ENCODE measurements at regions not wholly inside any gene's neighbourhood (a gene's known extent, or its start where the extent isn't known, plus 50 kb on each side); places are given as distances from the start of the nearest gene placed in this dataset.

GRCh38 chr6:14210663-14211561 lies 93.3 kb downstream of the CD83 start (continued):
- TF ChIP-seq NFE2L1 (CRISPR knock-in tag; IDR thresholded peaks at IDR 0.05) (no peak; the same call in 1 of the 2 replicates), MAX (CRISPR knock-in tag; IDR thresholded peaks at IDR 0.05) (no peak; the same call in none of the 2 replicates), ETV6 (CRISPR knock-in tag; IDR thresholded peaks at IDR 0.05) (no peak), NR2C2 (CRISPR knock-in tag; IDR thresholded peaks at IDR 0.05) (no peak), CDX4 (CRISPR knock-in tag; IDR thresholded peaks at IDR 0.05; ENCODE audit: borderline replicate concordance) (no peak), ELF4 (CRISPR knock-in tag; IDR thresholded peaks at IDR 0.05; ENCODE audit: low read depth) (no peak), HMGXB4 (CRISPR knock-in tag; IDR thresholded peaks at IDR 0.05) (no peak), GTF2I (CRISPR knock-in tag; conservative IDR thresholded peaks at IDR 0.05) (no peak), NR3C1 (CRISPR knock-in tag; conservative IDR thresholded peaks at IDR 0.05; ENCODE audit: low read depth) (peak; percentile 92; the same call in 1 of the 2 replicates), ATF1 (CRISPR knock-in tag; IDR thresholded peaks at IDR 0.05) (no peak), ZNF138 (CRISPR knock-in tag; conservative IDR thresholded peaks at IDR 0.05) (no peak), TCF7 (CRISPR knock-in tag; IDR thresholded peaks at IDR 0.05; ENCODE audit: low read depth) (no peak), MXD4 (CRISPR knock-in tag; IDR thresholded peaks at IDR 0.05; ENCODE audit: borderline replicate concordance) (no peak), CBFB (CRISPR knock-in tag; IDR thresholded peaks at IDR 0.05; ENCODE audit: low read depth) (peak; percentile 94), ZNF423 (CRISPR knock-in tag; IDR thresholded peaks at IDR 0.05) (no peak), OVOL2 (CRISPR knock-in tag; IDR thresholded peaks at IDR 0.05; ENCODE audit: borderline replicate concordance) (no peak), IRF1 (CRISPR knock-in tag; IDR thresholded peaks at IDR 0.05) (no peak), EMX1 (CRISPR knock-in tag; IDR thresholded peaks at IDR 0.05) (no peak), MYBL2 (CRISPR knock-in tag; IDR thresholded peaks at IDR 0.05) (no peak; the same call in 1 of the 2 replicates), PREB (CRISPR knock-in tag; IDR thresholded peaks at IDR 0.05; ENCODE audit: borderline replicate concordance) (no peak), ZNF671 (CRISPR knock-in tag; IDR thresholded peaks at IDR 0.05) (no peak), SOX15 (CRISPR knock-in tag; IDR thresholded peaks at IDR 0.05) (no peak), AFF4 (CRISPR knock-in tag; IDR thresholded peaks at IDR 0.05; ENCODE audit: borderline replicate concordance) (no peak), FOXP1 (CRISPR knock-in tag; IDR thresholded peaks at IDR 0.05; ENCODE audit: borderline replicate concordance) (peak; percentile 90), STAT6 (CRISPR knock-in tag; conservative IDR thresholded peaks at IDR 0.05; ENCODE audit: low read depth) (no peak)
